Peyer's patch (tissue), 4 donors: ENCODE measurements at regions not wholly inside any gene's neighbourhood (a gene's known extent, or its start where the extent isn't known, plus 50 kb on each side); places are given as distances from the start of the nearest gene placed in this dataset.

ENCODE experiments used
- CTCF ChIP-seq, 6 experiments: fragments of 450-650 bp in 4 of 6; fragments of 200-600 bp in 2 of 6; sonication (generic) in 1 of 6; IDR thresholded peaks; one replicate each; pipeline ENCODE4 v1.5.1; 2017 to 2019; ENCODE audit warnings: antibody characterized with exemption in 6 of 6, mild to moderate bottlenecking in 3 of 6, moderate library complexity in 1 of 6
- POLR2A ChIP-seq, 2 donors: fragments of 450-650 bp; IDR thresholded peaks; one replicate each; pipeline ENCODE4 v1.5.1; 2017; ENCODE audit warnings: antibody characterized with exemption in 2 of 2, mild to moderate bottlenecking in 2 of 2, moderate library complexity in 2 of 2

DNA sequence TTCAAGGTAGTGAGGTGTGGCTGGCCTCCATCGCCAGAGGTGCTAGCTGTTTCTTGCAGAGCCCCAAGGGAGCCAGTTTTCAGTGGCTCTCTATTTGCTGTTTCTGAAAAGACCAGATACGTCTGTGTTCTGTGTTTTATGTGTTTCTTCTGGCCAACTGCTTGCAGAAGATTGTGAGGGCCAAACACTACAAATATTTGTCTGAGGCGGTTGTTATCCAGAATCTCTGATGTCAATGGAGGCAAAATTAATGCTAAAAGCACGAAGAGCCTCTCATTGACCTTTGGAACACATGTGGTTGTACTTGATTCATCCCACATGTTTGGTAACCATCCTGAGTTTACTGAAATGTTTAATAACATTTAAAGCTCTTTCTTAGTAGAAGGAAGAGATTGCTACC is 113.9 kb downstream of the CT47B1 start:
- TF ChIP-seq CTCF (IDR thresholded peaks at IDR 0.05) (no peak), POLR2A (IDR thresholded peaks at IDR 0.05) (no peak)
